Fibroblast of skin of scalp (primary cell): ENCODE measurements at regions not wholly inside any gene's neighbourhood (a gene's known extent, or its start where the extent isn't known, plus 50 kb on each side); places are given as distances from the start of the nearest gene placed in this dataset.
"Not testable (repeated sequence)": the region's sequence is repeated elsewhere in the genome, so short reads cannot be mapped to it uniquely, and the experiment has no call there.

Source experiments
- DNase-seq: peaks from one replicate; pipeline ENCODE4 v3.0.0-alpha.2; 2013

GRCh38 chr4:17058536-17058915, 160.1 kb upstream of the LDB2 start:
- DNase-seq = peak; percentile 65

- DNase-seq = no peak
These were observed 158.6 kb upstream of the LDB2 start for GRCh38 chr4:17057035-17057434.

- peak; percentile 92 for DNase-seq
These were observed 157.3 kb upstream of the LDB2 start for GRCh38 chr4:17055788-17056187.

- DNase-seq = no peak
These were observed 147.4 kb upstream of the LDB2 start for GRCh38 chr4:17045866-17046265.

- no peak for DNase-seq
These were observed 140.2 kb upstream of the LDB2 start for GRCh38 chr4:17038510-17039176.

- no peak for DNase-seq
These were observed 135.3 kb upstream of the LDB2 start for GRCh38 chr4:17033768-17034181.

- DNase-seq = no peak
These were observed 134.8 kb upstream of the LDB2 start for GRCh38 chr4:17033025-17033767.

- peak; percentile 59 for DNase-seq
These were observed 132.1 kb upstream of the LDB2 start for GRCh38 chr4:17030543-17030942.

GRCh38 chr4:17029964-17030363, 131.5 kb upstream of the LDB2 start:
- DNase-seq = no peak

- DNase-seq = no peak
These were observed 131.0 kb upstream of the LDB2 start for GRCh38 chr4:17029432-17029831.

- peak; percentile 98 for DNase-seq
These were observed 129.1 kb upstream of the LDB2 start for GRCh38 chr4:17027495-17027894.

- peak; percentile 74 for DNase-seq
These were observed 126.0 kb upstream of the LDB2 start for GRCh38 chr4:17024425-17024824.

GRCh38 chr4:17020901-17021300, 122.5 kb upstream of the LDB2 start:
- no peak for DNase-seq

GRCh38 chr4:17020451-17020850, 122.0 kb upstream of the LDB2 start:
- DNase-seq = no peak

GRCh38 chr4:17018621-17019020, 120.2 kb upstream of the LDB2 start:
- DNase-seq = not testable (repeated sequence)

- DNase-seq = no peak
These were observed 119.6 kb upstream of the LDB2 start for GRCh38 chr4:17018013-17018412.

GRCh38 chr4:17013382-17014006, 115.0 kb upstream of the LDB2 start:
- peak; percentile 77 for DNase-seq

GRCh38 chr4:17012451-17012850, 114.0 kb upstream of the LDB2 start:
- no peak for DNase-seq

GRCh38 chr4:17010426-17011087, 112.1 kb upstream of the LDB2 start:
- no peak for DNase-seq

- no peak for DNase-seq
These were observed 111.5 kb upstream of the LDB2 start for GRCh38 chr4:17009871-17010367.

- no peak for DNase-seq
These were observed 110.4 kb upstream of the LDB2 start for GRCh38 chr4:17008834-17009345.

GRCh38 chr4:17003606-17004392, 105.4 kb upstream of the LDB2 start:
- DNase-seq = not testable (repeated sequence)
